HG02798 (cell line): ENCODE measurements at regions not wholly inside any gene's neighbourhood (a gene's known extent, or its start where the extent isn't known, plus 50 kb on each side); places are given as distances from the start of the nearest gene placed in this dataset.
"Not testable (repeated sequence)": the region's sequence is repeated elsewhere in the genome, so short reads cannot be mapped to it uniquely, and the experiment has no call there.

ENCODE experiments used
- ATAC-seq: cut with Tn5 transposase; IDR thresholded peaks from one replicate; pipeline ENCODE4 v1.9.1; 2021; ENCODE audit warnings: mild to moderate bottlenecking; ENCODE audit not compliant: unreplicated experiment, poor library complexity

DNA sequence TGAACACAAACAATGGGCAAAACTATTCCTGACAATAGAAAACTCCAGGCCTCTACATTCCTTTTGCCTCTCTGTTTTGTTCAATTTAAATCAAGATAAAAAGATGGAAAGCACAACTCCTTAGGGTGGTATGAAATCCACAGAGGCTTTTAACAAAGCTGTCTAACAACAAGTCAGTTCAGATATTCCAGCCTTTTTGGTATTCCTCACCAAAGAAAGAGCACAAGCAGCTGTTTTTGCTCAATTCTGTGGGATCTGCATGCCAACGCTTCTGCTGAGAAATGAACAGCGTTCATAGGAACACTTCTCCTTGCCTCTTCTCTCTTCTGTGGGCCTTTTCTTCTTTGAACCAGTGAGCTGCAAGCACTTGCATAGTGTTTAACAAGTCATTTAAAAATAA lies 411.6 kb upstream of the TCF4 start:
- no peak for ATAC-seq

DNA sequence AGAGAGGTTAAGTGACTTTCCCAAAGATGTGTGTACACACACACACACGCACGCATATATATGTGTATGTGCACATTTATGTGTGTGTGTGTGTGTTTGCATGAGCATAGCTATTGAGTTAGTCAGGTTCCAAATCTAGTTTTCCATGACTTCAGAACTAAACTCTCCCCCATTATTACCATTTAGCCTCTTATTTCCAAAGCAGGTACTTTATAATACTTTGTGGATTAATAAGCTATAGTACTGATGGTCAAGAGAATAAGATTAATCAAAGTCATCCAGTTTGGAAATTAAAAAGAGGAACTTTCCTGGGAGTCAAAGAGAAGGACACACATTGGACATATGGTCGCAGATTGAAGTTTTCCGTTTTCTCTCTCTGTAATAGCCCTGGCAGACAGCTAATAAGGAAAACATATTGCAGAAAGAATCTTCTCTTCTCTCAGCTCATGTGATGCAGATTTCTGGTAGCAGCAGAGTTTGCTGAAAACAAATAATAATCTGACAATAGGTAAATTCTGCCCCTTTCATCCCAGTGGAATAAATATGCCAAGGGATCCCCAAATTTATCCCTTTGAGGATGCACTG lies 410.9 kb upstream of the TCF4 start:
- no peak for ATAC-seq

GRCh38 chr18:55998071-55998522 lies 410.1 kb upstream of the TCF4 start:
- ATAC-seq: no peak

DNA sequence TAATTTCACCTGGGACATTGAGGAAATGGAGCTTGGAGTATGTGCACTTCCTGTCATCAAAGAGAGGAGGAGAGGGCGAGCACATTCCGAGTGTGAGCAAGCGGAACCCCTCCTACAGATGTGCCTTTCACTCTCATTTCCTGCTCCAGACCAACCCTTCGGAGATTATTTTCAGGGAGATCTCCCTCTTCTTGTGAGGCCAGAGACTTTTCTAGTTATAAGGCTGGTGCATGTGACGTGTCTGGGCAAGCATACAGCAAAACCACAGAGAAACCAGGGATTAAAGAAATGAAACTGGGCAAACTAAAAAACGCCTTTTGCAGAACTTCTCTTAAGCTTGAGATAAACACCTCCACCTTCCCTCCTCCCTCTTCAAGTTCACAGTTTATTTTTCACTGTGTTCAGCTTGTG lies 409.2 kb upstream of the TCF4 start:
- ATAC-seq: peak; percentile 58

DNA sequence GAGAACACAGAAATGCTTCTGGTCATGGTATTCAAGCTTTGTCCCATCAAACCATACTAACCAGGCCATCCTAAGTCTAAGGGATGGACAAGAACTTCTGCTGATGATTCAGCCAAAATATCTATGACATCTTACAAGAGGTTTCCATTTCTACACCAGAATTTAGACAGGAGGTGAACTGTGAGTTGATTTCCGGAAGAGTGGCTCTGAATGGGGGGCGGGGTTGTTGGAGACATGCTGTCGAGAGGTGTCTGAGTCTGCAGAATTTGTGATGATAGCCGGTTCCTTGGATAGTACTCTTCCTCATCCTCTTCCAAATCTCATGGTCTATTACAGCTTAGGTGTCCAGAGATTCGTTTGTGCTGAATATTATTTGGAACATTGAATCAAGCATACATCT lies 408.7 kb upstream of the TCF4 start:
- no peak for ATAC-seq

DNA sequence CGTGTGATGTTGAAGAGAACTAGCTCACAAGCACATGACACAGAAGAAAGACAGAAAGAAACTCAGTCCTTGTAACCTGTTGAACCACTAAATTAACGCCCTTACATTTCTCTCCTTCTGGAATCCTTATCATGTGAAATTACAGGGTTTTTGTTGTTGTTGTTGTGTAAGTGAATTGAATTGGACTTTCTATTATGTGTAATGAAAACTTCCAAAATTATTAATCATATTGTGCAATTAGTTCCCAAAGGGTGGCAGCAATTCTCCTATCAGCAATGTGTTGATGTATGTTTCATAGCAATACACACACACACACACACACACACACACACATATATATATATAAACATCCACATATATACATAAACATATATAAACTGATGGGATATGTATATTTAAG lies 402.2 kb upstream of the TCF4 start:
- ATAC-seq: no peak

- ATAC-seq: no peak
These were observed 400.5 kb upstream of the TCF4 start for GRCh38 chr18:55988537-55988936.

GRCh38 chr18:55983433-55983832 lies 395.4 kb upstream of the TCF4 start:
- ATAC-seq: no peak

DNA sequence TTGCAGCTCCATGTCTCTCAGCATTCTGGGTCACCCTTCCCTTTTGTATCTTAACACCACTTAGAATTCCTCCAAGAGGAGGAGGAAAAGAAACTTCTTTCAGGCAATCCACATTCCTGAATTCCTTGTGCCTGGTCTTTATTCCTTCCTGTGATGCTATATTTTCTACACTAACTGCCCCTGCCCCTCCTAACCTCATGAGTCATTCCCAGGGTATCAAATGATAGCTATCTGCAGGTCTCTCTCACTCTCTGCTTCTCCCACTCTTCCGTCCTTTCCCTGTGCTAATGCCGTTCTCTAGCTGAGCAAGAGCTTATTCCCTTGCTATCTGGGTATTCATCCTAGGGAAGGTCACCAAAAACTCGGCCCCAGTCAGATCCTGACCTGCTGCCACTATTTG lies 395.0 kb upstream of the TCF4 start:
- no peak for ATAC-seq

- ATAC-seq: peak; percentile 80
These were observed 393.9 kb upstream of the TCF4 start for GRCh38 chr18:55981712-55982475.

- ATAC-seq: no peak
These were observed 386.5 kb upstream of the TCF4 start for GRCh38 chr18:55974521-55974920.

DNA sequence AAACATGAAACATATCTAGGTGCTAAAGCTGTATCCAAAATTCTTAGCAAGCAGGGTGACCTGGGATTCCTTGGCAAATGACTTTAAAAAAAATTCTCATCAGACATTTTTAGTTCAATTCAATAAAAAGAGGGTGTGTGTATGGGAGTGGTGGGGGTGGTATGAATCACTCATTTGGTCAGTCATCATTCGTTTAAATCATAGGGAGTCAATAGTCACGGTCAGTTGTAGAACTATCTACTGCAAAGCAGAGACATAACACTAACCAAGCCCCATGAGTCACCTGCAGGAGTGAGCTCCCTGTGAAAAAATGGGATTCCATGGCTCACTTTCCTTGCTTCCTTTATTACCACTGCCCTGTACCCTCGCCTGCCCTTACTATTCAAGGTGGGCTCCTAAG lies 380.6 kb upstream of the TCF4 start:
- no peak for ATAC-seq

DNA sequence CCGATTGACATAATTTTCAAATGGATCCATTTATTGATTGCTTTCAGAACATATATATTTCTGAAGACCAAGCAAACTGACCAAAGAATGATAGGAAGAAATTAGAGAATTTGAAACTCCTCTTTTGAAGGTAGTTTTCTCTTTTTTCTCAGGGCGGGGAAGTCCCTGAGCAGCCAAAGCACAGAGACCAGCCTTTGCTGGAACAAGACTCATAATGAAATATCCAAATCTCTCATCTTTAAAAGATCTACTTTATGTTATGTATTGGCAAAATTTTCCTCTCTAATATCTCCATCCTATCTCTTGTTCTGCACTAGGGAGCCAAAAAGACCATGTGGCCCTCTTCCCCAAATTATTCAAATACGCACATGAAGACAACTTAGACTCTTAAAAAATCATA lies 379.0 kb upstream of the TCF4 start:
- no peak for ATAC-seq

DNA sequence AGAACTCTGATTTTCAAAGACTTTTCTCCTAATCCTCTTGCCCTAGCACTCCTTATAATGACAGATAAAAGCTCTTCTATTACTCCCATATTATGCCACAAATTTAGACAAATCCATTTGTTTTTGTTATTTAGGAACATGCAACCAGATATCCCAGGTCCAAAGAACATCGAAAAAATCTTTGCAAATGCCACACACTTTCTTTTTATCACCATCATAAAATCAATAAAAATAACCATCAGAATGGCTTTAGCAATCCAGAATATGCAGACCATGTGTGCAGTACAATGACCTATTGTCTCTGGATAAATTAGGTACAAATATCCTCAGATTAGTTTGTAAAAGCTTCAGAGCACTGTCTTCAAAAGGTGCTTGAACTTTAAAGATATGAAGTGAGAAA lies 376.2 kb upstream of the TCF4 start:
- no peak for ATAC-seq

GRCh38 chr18:55953326-55953725 lies 365.3 kb upstream of the TCF4 start:
- ATAC-seq: no peak

DNA sequence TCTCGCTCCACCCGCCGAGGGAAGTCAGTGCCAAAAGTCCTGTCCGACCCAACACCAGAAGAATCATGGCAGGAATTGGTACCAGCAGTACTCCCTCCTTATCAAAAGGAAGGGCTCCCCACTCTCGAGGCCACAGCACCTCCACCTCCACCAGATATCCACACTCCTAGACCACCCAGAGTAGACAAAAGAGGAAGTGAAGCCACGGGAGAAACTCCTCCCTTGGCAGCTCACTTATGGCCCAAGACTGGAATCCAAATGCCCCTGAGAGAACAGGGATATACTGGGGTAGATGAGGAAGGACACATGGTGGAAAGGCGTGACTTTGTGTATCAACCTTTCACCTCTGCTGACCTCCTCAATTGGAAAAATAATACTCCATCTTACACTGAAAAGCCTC lies 363.7 kb upstream of the TCF4 start:
- not testable (repeated sequence) for ATAC-seq

DNA sequence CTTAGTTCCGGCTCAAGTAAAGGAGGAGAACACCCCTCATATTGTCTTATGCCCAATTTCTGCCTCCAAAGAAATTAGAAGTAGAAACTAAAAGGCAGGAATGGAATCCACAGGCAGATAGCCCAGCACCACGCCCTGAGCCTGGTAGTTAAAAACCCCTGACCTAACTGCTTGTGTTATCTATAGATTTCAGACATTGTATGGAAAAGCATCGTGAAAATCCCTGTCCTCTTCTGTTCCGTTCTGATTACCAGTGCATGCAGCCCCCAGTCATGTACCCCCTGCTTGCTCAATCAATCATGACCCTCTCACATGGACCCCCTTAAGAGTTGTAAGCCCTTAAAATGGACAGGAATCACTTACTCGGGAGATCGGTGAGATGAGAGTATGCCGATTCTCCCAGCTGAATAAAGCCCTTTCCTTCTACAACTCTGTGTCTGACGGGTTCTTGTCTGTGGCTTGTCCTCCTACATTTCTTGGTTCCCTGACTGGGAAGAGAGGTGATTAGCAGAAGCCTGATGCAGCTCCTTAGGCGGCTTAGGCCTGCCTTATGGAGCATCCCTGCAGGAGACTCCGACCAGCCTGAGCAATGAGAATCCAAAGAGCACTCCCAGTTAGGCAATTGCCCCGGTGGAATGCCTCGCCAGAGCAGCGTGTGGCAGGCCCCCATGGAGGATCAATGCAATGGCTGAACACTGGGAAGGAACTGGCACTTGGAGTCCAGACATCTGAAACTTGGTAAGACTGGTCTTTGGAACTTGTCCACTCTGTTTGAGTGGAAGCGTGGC lies 362.6 kb upstream of the TCF4 start:
- no peak for ATAC-seq

DNA sequence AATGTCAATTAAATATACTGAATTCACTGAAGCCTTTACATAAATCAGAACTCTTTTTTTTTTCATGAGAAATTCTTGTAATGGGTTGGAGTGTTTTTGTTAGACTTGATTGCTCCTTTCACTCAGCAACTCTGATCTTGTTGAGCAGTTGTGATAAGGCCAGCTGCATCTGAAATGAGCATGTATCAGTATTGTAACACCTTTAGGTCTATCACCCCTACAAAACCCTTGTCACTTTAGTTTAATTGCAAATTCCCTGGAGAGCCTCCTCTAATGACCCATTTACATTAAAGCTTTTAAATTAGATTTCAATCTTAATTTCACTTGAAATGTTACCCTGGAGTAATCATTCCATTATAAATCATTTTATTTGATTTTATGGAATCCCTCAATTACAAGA lies 346.8 kb upstream of the TCF4 start:
- ATAC-seq: no peak

GRCh38 chr18:55932675-55933074 lies 344.7 kb upstream of the TCF4 start:
- ATAC-seq: no peak

- ATAC-seq: no peak
These were observed 339.8 kb upstream of the TCF4 start for GRCh38 chr18:55927831-55928230.

DNA sequence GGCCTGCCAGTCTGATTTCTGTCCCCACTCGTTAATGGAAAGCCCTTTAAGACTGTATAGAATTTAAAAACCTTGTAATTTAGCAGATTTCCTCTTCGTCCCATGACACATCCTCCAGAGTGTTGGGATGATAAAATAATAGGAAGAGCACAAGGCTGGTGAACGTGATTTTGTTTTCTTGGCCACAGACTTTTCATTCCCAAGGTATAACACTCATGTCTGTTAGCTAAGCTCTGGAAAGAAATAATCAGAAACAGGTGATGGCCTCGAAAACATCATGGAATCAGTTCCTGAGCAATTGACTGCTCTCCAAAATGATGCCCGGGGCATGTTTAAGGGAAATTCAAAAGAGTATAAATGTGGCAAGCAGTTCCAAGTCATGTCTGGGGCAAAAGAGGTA lies 337.8 kb upstream of the TCF4 start:
- ATAC-seq: no peak
